Type B pancreatic cell (in vitro differentiated cells): ENCODE measurements at regions not wholly inside any gene's neighbourhood (a gene's known extent, or its start where the extent isn't known, plus 50 kb on each side); places are given as distances from the start of the nearest gene placed in this dataset.

Experiments
- DNase-seq: peaks from one replicate; pipeline ENCODE4 v3.0.0; 2021; ENCODE audit warnings: mixed read lengths; ENCODE audit not compliant: unreplicated experiment; ENCODE audit errors: extremely low spot score
- H3K27ac Mint-ChIP-seq: 2 replicates; pipeline ENCODE4 v1.8.0; 2021; ENCODE audit warnings: mild to moderate bottlenecking, mixed read lengths
- H3K27me3 Mint-ChIP-seq: 2 replicates; pipeline ENCODE4 v1.8.0; 2021; ENCODE audit warnings: mixed read lengths
- H3K36me3 Mint-ChIP-seq: 2 replicates; pipeline ENCODE4 v1.8.0; 2021; ENCODE audit warnings: mixed read lengths
- H3K4me1 Mint-ChIP-seq: one replicate; pipeline ENCODE4 v1.8.0; 2021; ENCODE audit warnings: mixed read lengths; ENCODE audit not compliant: unreplicated experiment
- H3K4me3 Mint-ChIP-seq: 2 replicates; pipeline ENCODE4 v1.8.0; 2021; ENCODE audit warnings: mild to moderate bottlenecking, mixed read lengths
- H3K9me3 Mint-ChIP-seq: 2 replicates; pipeline ENCODE4 v1.8.0; 2021; ENCODE audit warnings: mixed read lengths
- TF ChIP-seq, protein P1 (sequence below): fragments of 200-600 bp; sonication (generic); conservative IDR thresholded peaks from 2 replicates; pipeline ENCODE4 v1.5.0; 2021; ENCODE audit warnings: antibody characterized with exemption, mild to moderate bottlenecking

DNA sequence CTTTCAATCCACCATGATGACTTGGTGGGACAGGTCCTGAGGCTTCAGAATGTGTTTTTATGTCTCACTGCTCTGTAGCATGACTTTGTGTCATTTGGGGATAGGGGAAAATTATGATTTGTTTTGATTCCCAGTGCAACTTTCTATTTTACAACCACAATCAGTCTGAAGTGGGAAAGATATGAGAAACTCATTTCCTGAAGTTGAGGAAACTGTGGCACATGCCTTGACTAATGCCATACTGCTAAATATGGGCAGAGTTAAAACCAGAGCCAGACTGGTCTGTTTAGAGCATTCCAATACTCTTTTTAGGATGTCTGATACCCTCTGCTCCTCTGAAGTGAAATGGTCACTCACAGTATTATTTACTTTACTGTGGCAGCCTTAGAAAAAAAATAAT, 307.7 kb downstream of the ADRA2A start:
- Mint-ChIP-seq H3K4me3 (no peak overlapping the region), H3K4me1 (no peaks in the 10 kb centered on the region)

GRCh38 chr10:111390813-111391563, 314.2 kb downstream of the ADRA2A start:
- H3K9me3 Mint-ChIP-seq = no peaks in the 10 kb centered on the region
- peaks cover 38% of the 10 kb centered on the region for H3K27me3 Mint-ChIP-seq

More for the DNA sequence above, 307.7 kb downstream of the ADRA2A start:
- DNase-seq = no peak
- H3K27me3 Mint-ChIP-seq = peaks cover 49% of the 10 kb centered on the region
- TF ChIP-seq, protein P1, sequence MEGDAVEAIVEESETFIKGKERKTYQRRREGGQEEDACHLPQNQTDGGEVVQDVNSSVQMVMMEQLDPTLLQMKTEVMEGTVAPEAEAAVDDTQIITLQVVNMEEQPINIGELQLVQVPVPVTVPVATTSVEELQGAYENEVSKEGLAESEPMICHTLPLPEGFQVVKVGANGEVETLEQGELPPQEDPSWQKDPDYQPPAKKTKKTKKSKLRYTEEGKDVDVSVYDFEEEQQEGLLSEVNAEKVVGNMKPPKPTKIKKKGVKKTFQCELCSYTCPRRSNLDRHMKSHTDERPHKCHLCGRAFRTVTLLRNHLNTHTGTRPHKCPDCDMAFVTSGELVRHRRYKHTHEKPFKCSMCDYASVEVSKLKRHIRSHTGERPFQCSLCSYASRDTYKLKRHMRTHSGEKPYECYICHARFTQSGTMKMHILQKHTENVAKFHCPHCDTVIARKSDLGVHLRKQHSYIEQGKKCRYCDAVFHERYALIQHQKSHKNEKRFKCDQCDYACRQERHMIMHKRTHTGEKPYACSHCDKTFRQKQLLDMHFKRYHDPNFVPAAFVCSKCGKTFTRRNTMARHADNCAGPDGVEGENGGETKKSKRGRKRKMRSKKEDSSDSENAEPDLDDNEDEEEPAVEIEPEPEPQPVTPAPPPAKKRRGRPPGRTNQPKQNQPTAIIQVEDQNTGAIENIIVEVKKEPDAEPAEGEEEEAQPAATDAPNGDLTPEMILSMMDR = no peak
- no peaks in the 10 kb centered on the region for H3K36me3 Mint-ChIP-seq
- no peak overlapping the region for H3K27ac Mint-ChIP-seq
- H3K9me3 Mint-ChIP-seq = no peaks in the 10 kb centered on the region

DNA sequence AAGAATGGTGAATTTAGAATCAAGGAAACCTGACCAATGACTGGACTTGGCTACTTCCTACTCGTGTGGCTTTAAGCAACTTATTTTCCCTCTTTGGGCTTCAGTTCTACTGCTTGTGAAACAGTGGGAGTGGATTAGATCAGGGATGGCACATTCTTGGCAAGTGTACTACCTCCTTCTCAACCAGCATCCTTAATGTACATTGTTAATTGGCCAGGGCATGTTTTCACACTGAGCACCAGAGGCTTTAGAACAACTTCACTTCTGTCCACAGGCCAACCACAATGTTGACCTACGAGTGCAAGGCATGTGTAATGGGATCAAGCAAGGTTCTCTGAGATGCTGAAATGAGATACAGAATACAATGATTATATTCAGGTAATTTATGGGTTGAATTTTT, 315.3 kb downstream of the ADRA2A start:
- Mint-ChIP-seq H3K36me3 (no peaks in the 10 kb centered on the region), H3K4me3 (no peak overlapping the region), H3K27ac (no peak overlapping the region), H3K27me3 (peaks cover 39% of the 10 kb centered on the region), H3K4me1 (no peaks in the 10 kb centered on the region), H3K9me3 (no peaks in the 10 kb centered on the region)
- TF ChIP-seq, protein P1 = no peak
- no peak for DNase-seq

More at GRCh38 chr10:111390813-111391563, 314.2 kb downstream of the ADRA2A start:
- Mint-ChIP-seq H3K36me3 (no peaks in the 10 kb centered on the region), H3K4me1 (no peaks in the 10 kb centered on the region), H3K4me3 (no peak overlapping the region), H3K27ac (no peak overlapping the region)
- no peak for DNase-seq
- TF ChIP-seq, protein P1 = no peak

DNA sequence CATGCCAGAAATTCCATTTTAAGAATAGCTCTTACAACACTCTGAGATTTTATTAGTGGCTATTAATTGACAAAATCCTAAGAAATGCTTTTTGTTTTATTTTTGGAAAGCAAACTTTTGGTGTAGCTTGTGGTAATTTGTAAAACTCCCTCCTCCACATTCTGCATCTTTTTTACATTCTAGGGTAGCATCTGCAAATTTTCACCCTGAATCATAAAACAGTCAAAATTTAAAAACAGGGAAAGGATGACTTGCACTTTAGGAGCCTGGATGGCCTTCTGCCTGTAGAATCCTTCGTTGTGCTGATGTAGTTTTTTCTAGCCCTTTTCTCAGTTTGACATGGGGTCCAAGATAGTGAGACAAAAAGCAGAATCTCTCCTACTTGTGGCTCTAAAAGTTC, 316.1 kb downstream of the ADRA2A start:
- Mint-ChIP-seq H3K27me3 (peaks cover 32% of the 10 kb centered on the region), H3K4me1 (no peaks in the 10 kb centered on the region), H3K27ac (no peak overlapping the region), H3K9me3 (no peaks in the 10 kb centered on the region), H3K36me3 (no peaks in the 10 kb centered on the region), H3K4me3 (no peak overlapping the region)
- DNase-seq = no peak
- TF ChIP-seq, protein P1 = no peak

GRCh38 chr10:111410740-111411139, 333.9 kb downstream of the ADRA2A start:
- Mint-ChIP-seq H3K36me3 (no peaks in the 10 kb centered on the region), H3K4me1 (no peaks in the 10 kb centered on the region), H3K27me3 (no peaks in the 10 kb centered on the region), H3K9me3 (no peaks in the 10 kb centered on the region), H3K4me3 (no peak overlapping the region), H3K27ac (no peak overlapping the region)
- DNase-seq = no peak
- TF ChIP-seq, protein P1 = no peak
